Stimulated activated CD4-positive, alpha-beta T cell treated with anti-CD3 and anti-CD28 coated beads, Interleukin-1b, Interleukin-23, amount 100 ng/mL, for 4 hours (primary cell): ENCODE measurements at regions not wholly inside any gene's neighbourhood (a gene's known extent, or its start where the extent isn't known, plus 50 kb on each side); places are given as distances from the start of the nearest gene placed in this dataset.
"Not testable (repeated sequence)": the region's sequence is repeated elsewhere in the genome, so short reads cannot be mapped to it uniquely, and the experiment has no call there.

Experiments
- DNase-seq, 2 donors: peaks; one replicate each; pipeline ENCODE4 v3.0.0-alpha.2; 2020; ENCODE audit warnings: low read depth in 2 of 2

- not testable (repeated sequence) for DNase-seq
Measured at GRCh38 chr6:14389776-14390175, 272.2 kb downstream of the CD83 start.

GRCh38 chr6:14390805-14391204 lies 273.2 kb downstream of the CD83 start:
- DNase-seq = no peak

GRCh38 chr6:14393910-14394309 lies 276.3 kb downstream of the CD83 start:
- DNase-seq = no peak

- DNase-seq = no peak
Measured at GRCh38 chr6:14396392-14396791, 278.8 kb downstream of the CD83 start.

- no peak for DNase-seq
Measured at GRCh38 chr6:14396826-14397517, 279.4 kb downstream of the CD83 start.

GRCh38 chr6:14397518-14397901 lies 279.9 kb downstream of the CD83 start:
- DNase-seq = no peak

- no peak for DNase-seq
Measured at GRCh38 chr6:14398953-14399352, 281.4 kb downstream of the CD83 start.

- DNase-seq = no peak
Measured at GRCh38 chr6:14399635-14400034, 282.1 kb downstream of the CD83 start.

- no peak for DNase-seq
Measured at GRCh38 chr6:14401246-14401645, 283.7 kb downstream of the CD83 start.

GRCh38 chr6:14406614-14407331 lies 289.2 kb downstream of the CD83 start:
- DNase-seq = no peak

GRCh38 chr6:14408446-14408845 lies 290.9 kb downstream of the CD83 start:
- no peak for DNase-seq

GRCh38 chr6:14412026-14412425 lies 294.5 kb downstream of the CD83 start:
- DNase-seq = no peak

GRCh38 chr6:14415452-14415851 lies 297.9 kb downstream of the CD83 start:
- no peak for DNase-seq

GRCh38 chr6:14417377-14417776 lies 299.8 kb downstream of the CD83 start:
- DNase-seq = no peak

GRCh38 chr6:14419224-14419623 lies 301.7 kb downstream of the CD83 start:
- not testable (repeated sequence) for DNase-seq

- no peak for DNase-seq
Measured at GRCh38 chr6:14422061-14422460, 304.5 kb downstream of the CD83 start.

- DNase-seq = no peak
Measured at GRCh38 chr6:14422917-14423316, 305.3 kb downstream of the CD83 start.

- no peak for DNase-seq
Measured at GRCh38 chr6:14423330-14423729, 305.8 kb downstream of the CD83 start.

GRCh38 chr6:14423955-14424354 lies 306.4 kb downstream of the CD83 start:
- DNase-seq = no peak

- no peak for DNase-seq
Measured at GRCh38 chr6:14425805-14426204, 308.2 kb downstream of the CD83 start.

- DNase-seq = no peak
Measured at GRCh38 chr6:14426281-14426680, 308.7 kb downstream of the CD83 start.

- no peak for DNase-seq
Measured at GRCh38 chr6:14428269-14428668, 310.7 kb downstream of the CD83 start.

- no peak for DNase-seq
Measured at GRCh38 chr6:14429396-14429795, 311.8 kb downstream of the CD83 start.

- DNase-seq = no peak
Measured at GRCh38 chr6:14430218-14430617, 312.6 kb downstream of the CD83 start.
